Body of pancreas (tissue), 4 donors: ENCODE measurements at regions not wholly inside any gene's neighbourhood (a gene's known extent, or its start where the extent isn't known, plus 50 kb on each side); places are given as distances from the start of the nearest gene placed in this dataset.

ENCODE experiments used
- ATAC-seq: fragments of 150-250 bp; one replicate; pipeline ENCODE4 v1.9.1; 2016
- DNase-seq, 4 donors: peaks; one replicate each; pipeline ENCODE4 v3.0.0-alpha.2; 2019
- H3K27ac ChIP-seq, 4 donors: fragments of 200-600 bp; sonication (generic); 1 replicate in 3 of 4; 2 replicates in 1 of 4; pipeline versions ENCODE4 v1.5.1 to v1.6.1; 2016 to 2019; ENCODE audit warnings: mild to moderate bottlenecking in 1 of 4, mixed read lengths in 1 of 4, moderate library complexity in 1 of 4
- H3K27me3 ChIP-seq, 2 donors: fragments of 200-600 bp; sonication (generic); one replicate each; pipeline ENCODE4 v1.6.0; 2016; ENCODE audit warnings: mild to moderate bottlenecking in 1 of 2
- H3K36me3 ChIP-seq, 2 donors: fragments of 200-600 bp; sonication (generic); replicated peaks in 1 of 2; 2 replicates each; pipeline ENCODE4 v1.5.1; 2016; ENCODE audit warnings: low read depth in 2 of 2; ENCODE audit not compliant: insufficient read depth in 1 of 2
- H3K4me1 ChIP-seq: fragments of 200-600 bp; sonication (generic); one replicate; pipeline ENCODE4 v1.6.0; 2016
- H3K4me3 ChIP-seq, 2 donors: fragments of 200-600 bp; sonication (generic); 1 replicate in 1 of 2; 2 replicates in 1 of 2; pipeline ENCODE4 v1.5.1; 2016 to 2019
- H3K9me3 ChIP-seq, 3 donors: fragments of 200-600 bp; sonication (generic); 1 replicate in 2 of 3; 2 replicates in 1 of 3; pipeline ENCODE4 v1.5.1; 2016
- POLR2A ChIP-seq, 3 donors: fragments of 450-650 bp; IDR thresholded peaks; one replicate each; pipeline ENCODE4 v1.6.1; 2016; ENCODE audit warnings: antibody characterized with exemption in 3 of 3, mild to moderate bottlenecking in 2 of 3
- WGBS, 2 donors: methylation state at CpG; one replicate each; pipeline ENCODE4 v1.1.5; 2017; 5-methylcytosine and 5-hydroxymethylcytosine counted together
- intact Hi-C: fragments of 100-400 bp; cut with DNase I; formaldehyde crosslinking; loops from one replicate; pipeline ENCODE4 v1.15.1; 2023
- TF ChIP-seq, protein P1 (sequence below), 7 experiments: fragments of 450-650 bp in 4 of 7; fragments of 200-600 bp in 3 of 7; sonication (generic) in 3 of 7; IDR thresholded peaks; one replicate each; pipeline ENCODE4 v1.5.1; 2016 to 2019; ENCODE audit warnings: antibody characterized with exemption in 7 of 7

DNA sequence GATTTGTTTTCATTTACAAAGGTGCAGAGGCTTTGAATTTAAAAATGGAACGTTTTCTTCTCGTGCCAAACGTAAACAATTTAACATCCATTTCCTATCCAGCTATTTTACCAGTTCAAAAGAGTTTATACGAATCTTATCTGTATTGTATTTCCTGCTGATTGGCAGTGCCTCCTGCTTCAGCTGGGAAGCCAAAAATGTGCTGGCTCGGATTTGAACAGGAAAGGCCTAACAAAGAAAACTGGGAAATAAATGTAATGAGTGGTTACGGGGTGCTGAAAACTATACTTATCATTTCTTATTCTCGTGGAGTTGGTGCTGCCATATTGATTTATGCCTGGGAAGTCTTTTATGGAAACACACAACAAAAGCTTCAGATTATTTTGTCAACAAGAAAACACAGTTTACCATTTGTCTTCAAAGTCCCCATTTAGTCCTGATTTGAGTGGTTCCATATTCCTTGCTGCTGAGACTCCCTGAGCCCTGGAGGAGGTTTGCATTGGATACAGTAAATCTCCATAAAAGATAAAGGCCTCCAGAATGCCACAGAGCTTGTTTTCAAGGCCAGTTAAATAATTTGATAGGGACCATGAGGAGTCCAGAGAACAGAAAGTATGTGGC is 507.4 kb downstream of the RASEF start:
- H3K4me1 ChIP-seq: peaks cover 66% of the 10 kb centered on the region
- H3K36me3 ChIP-seq: no peaks in the 10 kb centered on the region
- no peaks in the 10 kb centered on the region for H3K9me3 ChIP-seq
- H3K27ac ChIP-seq: peak overlapping the region; percentile 11 to 62 (median 33)
- DNase-seq (peak; percentile 20 to 58 (median 44)), ATAC-seq (no peak)
- WGBS, 2 donors: 5 to 11% methylated on average over 7 of the region's 7 CpGs
- no peaks in the 10 kb centered on the region for H3K27me3 ChIP-seq
- intact Hi-C loops: no loop called here
- H3K4me3 ChIP-seq: no peak overlapping the region
- no peak for TF ChIP-seq POLR2A (IDR thresholded peaks at IDR 0.05)
- TF ChIP-seq, protein P1, sequence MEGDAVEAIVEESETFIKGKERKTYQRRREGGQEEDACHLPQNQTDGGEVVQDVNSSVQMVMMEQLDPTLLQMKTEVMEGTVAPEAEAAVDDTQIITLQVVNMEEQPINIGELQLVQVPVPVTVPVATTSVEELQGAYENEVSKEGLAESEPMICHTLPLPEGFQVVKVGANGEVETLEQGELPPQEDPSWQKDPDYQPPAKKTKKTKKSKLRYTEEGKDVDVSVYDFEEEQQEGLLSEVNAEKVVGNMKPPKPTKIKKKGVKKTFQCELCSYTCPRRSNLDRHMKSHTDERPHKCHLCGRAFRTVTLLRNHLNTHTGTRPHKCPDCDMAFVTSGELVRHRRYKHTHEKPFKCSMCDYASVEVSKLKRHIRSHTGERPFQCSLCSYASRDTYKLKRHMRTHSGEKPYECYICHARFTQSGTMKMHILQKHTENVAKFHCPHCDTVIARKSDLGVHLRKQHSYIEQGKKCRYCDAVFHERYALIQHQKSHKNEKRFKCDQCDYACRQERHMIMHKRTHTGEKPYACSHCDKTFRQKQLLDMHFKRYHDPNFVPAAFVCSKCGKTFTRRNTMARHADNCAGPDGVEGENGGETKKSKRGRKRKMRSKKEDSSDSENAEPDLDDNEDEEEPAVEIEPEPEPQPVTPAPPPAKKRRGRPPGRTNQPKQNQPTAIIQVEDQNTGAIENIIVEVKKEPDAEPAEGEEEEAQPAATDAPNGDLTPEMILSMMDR (IDR thresholded peaks at IDR 0.05): no peak

DNA sequence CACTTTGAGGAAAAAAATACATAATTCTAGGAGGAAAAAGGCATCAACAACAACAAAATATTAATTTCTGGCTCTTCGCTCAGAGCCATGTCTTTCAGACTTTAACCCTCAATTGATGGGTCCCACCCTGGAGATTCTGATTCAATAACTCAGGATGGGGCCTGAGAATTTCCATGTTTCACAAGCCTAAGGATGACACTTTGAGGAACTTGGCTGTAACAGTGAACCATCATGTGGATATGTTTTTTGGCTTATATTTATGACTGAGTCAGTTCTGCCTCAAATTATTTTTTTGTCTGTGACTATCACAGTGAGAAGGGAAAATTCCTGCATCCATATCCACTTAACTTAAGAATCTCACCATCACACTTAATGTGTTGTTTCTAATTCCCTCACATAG is 504.6 kb downstream of the RASEF start:
- DNase-seq: no peak
- H3K27ac ChIP-seq: peak overlapping the region; percentile 34 to 69 (median 48)
- 96 to 100% methylated on average over 1 of the region's 1 CpG for WGBS, 2 donors
- TF ChIP-seq POLR2A (IDR thresholded peaks at IDR 0.05): no peak
- TF ChIP-seq, protein P1 (IDR thresholded peaks at IDR 0.05): no peak
- H3K4me1 ChIP-seq: peaks cover 58% of the 10 kb centered on the region
- ATAC-seq: no peak
- H3K4me3 ChIP-seq: no peak overlapping the region
- H3K36me3 ChIP-seq: no peaks in the 10 kb centered on the region
- H3K27me3 ChIP-seq: no peaks in the 10 kb centered on the region
- H3K9me3 ChIP-seq: no peaks in the 10 kb centered on the region
- intact Hi-C loops: no loop called here

DNA sequence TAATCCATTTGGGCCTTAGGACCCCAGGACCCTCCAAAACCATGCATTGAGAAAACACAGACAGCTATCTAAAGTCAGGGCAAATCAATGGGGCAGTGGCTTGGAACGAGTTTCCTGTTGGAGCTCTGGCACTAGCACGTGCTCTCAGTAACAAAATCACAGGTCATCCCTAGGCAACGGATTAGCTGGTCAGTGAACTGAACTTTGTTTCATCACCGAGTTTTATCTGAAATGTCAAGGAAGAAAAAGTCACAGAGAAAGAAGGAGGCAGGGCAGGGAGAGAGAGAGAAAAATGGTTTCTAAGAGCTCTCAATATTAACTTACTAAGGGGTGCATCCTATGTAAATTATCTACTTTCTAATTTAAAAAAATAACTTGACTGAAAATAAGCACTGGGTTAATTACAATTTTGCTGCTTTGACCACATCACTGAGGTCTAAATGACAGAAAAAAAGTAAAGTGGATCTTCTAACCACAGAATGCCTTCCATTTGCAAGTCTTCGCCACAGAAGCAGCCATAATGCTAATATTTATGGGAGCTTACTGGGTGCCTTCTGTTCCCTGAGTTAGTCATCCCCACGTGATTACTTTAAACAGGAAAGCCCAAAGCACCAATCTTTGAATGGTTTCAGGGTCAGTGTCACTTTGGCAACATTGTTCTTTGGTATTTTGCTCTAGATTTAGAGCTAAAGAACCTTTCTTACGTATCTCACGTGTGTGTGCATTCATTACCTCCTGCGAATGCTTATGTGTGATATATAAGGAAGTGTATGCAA is 503.9 kb downstream of the RASEF start:
- Histone ChIP-seq H3K9me3 (no peaks in the 10 kb centered on the region), H3K36me3 (no peaks in the 10 kb centered on the region), H3K4me3 (no peak overlapping the region), H3K4me1 (peaks cover 58% of the 10 kb centered on the region), H3K27me3 (no peaks in the 10 kb centered on the region), H3K27ac (peak overlapping the region; percentile 54 to 72 (median 67))
- no peak for TF ChIP-seq POLR2A (IDR thresholded peaks at IDR 0.05)
- TF ChIP-seq, protein P1 (IDR thresholded peaks at IDR 0.05): no peak
- ATAC-seq (peak; percentile 74), DNase-seq (peak; percentile 47 to 76 (median 64))
- intact Hi-C loops: no loop called here
- WGBS, 2 donors: 59% methylated on average over 9 of the region's 9 CpGs

- DNase-seq (no peak), ATAC-seq (no peak)
- Histone ChIP-seq H3K4me3 (no peak overlapping the region), H3K4me1 (peaks cover 56% of the 10 kb centered on the region), H3K27ac (peak overlapping the region; percentile 46 to 72 (median 67)), H3K36me3 (no peaks in the 10 kb centered on the region), H3K9me3 (no peaks in the 10 kb centered on the region), H3K27me3 (no peaks in the 10 kb centered on the region)
- no peak for TF ChIP-seq POLR2A (IDR thresholded peaks at IDR 0.05)
- TF ChIP-seq, protein P1 (IDR thresholded peaks at IDR 0.05): no peak
- 93 to 100% methylated on average over 1 of the region's 1 CpG for WGBS, 2 donors
- intact Hi-C loops: no loop called here
Observed at GRCh38 chr9:82560036-82560435, 502.9 kb downstream of the RASEF start.
